Naive thymus-derived CD4-positive, alpha-beta T cell (primary cell): ENCODE measurements at regions not wholly inside any gene's neighbourhood (a gene's known extent, or its start where the extent isn't known, plus 50 kb on each side); places are given as distances from the start of the nearest gene placed in this dataset.

Experiments
- ATAC-seq: fragments of 150-1000 bp; cut with Tn5 transposase; 2 replicates; pipeline ENCODE4 v1.10.0; 2021; ENCODE audit warnings: mild to moderate bottlenecking, moderate library complexity
- CTCF ChIA-PET: fragments of 350-600 bp; sonication (Branson Sonifier 250); formaldehyde crosslinking; loops from one replicate; lab custom pipeline; 2021; ENCODE audit warnings: antibody characterized with exemption; lab: Charles Lee
- POLR2A ChIA-PET: fragments of 350-600 bp; sonication (Branson Sonifier 250); formaldehyde crosslinking; loops from one replicate; lab custom pipeline; 2021; ENCODE audit warnings: antibody characterized with exemption, inconsistent platforms; lab: Charles Lee
- DNase-seq, 9 donors: peaks; one replicate each; pipeline versions ENCODE4 v3.0.0 to v3.0.0-alpha.2; 2020 to 2022; ENCODE audit warnings: mixed read lengths in 1 of 9
- H3K27ac ChIP-seq: one replicate; pipeline ENCODE4 v1.7.0; 2013; ENCODE audit warnings: mild to moderate bottlenecking, low read depth, low read length, moderate library complexity
- H3K27me3 ChIP-seq, 2 donors: one replicate each; pipeline ENCODE4 v1.7.0; 2013; ENCODE audit warnings: low read length in 2 of 2, mild to moderate bottlenecking in 2 of 2, moderate library complexity in 2 of 2; ENCODE audit not compliant: control insufficient read depth in 2 of 2, insufficient read depth in 2 of 2
- H3K36me3 ChIP-seq, 3 experiments: 1 replicate in 2 of 3; 2 replicates in 1 of 3; pipeline ENCODE4 v1.7.0; 2013; ENCODE audit warnings: low read length in 3 of 3, mild to moderate bottlenecking in 3 of 3, moderate library complexity in 1 of 3; ENCODE audit not compliant: insufficient read depth in 3 of 3, control insufficient read depth in 2 of 3
- H3K4me1 ChIP-seq, 2 donors: one replicate each; pipeline ENCODE4 v1.7.0; 2013; ENCODE audit warnings: low read length in 2 of 2, mild to moderate bottlenecking in 2 of 2, moderate library complexity in 1 of 2; ENCODE audit not compliant: control insufficient read depth in 2 of 2, insufficient read depth in 2 of 2
- H3K4me3 ChIP-seq: 2 replicates; pipeline ENCODE4 v1.7.0; 2013; ENCODE audit warnings: mild to moderate bottlenecking, low read length
- H3K9me3 ChIP-seq, 3 experiments: 1 replicate in 2 of 3; 2 replicates in 1 of 3; pipeline ENCODE4 v1.7.0; 2013; ENCODE audit warnings: low read length in 3 of 3; ENCODE audit not compliant: control insufficient read depth in 2 of 3
- H3K27ac Mint-ChIP-seq, 9 donors: one replicate each; pipeline ENCODE4 v1.8.0; 2020 to 2022; ENCODE audit warnings: mixed read lengths in 9 of 9, mild to moderate bottlenecking in 8 of 9, moderate library complexity in 5 of 9, inconsistent platforms in 2 of 9
- H3K27me3 Mint-ChIP-seq, 5 donors: one replicate each; pipeline ENCODE4 v1.8.0; 2021 to 2022; ENCODE audit warnings: mixed read lengths in 5 of 5, mild to moderate bottlenecking in 1 of 5
- H3K36me3 Mint-ChIP-seq, 5 donors: one replicate each; pipeline ENCODE4 v1.8.0; 2020 to 2022; ENCODE audit warnings: mixed read lengths in 5 of 5, mild to moderate bottlenecking in 3 of 5, inconsistent platforms in 1 of 5
- H3K4me1 Mint-ChIP-seq, 7 donors: one replicate each; pipeline ENCODE4 v1.8.0; 2020 to 2022; ENCODE audit warnings: mixed read lengths in 7 of 7, mild to moderate bottlenecking in 3 of 7, inconsistent platforms in 1 of 7
- H3K4me3 Mint-ChIP-seq, 10 donors: one replicate each; pipeline ENCODE4 v1.8.0; 2020 to 2022; ENCODE audit warnings: mild to moderate bottlenecking in 10 of 10, mixed read lengths in 10 of 10, moderate library complexity in 6 of 10, inconsistent platforms in 2 of 10
- H3K9me3 Mint-ChIP-seq, 11 donors: one replicate each; pipeline ENCODE4 v1.8.0; 2020 to 2022; ENCODE audit warnings: mixed read lengths in 11 of 11, mild to moderate bottlenecking in 4 of 11, inconsistent platforms in 1 of 11, moderate library complexity in 1 of 11
- intact Hi-C, 2 donors: fragments of 100-400 bp; cut with micrococcal nuclease; formaldehyde crosslinking; loops; one replicate each; pipeline ENCODE4 v1.15.1; 2023

GRCh38 chr6:80720824-80721223 lies 614.4 kb downstream of the BCKDHB start:
- H3K4me1 ChIP-seq: no peaks in the 10 kb centered on the region
- H3K9me3 ChIP-seq: no peaks in the 10 kb centered on the region
- Mint-ChIP-seq H3K36me3 (no peaks in the 10 kb centered on the region), H3K27me3 (no peaks in the 10 kb centered on the region), H3K4me3 (no peak overlapping the region), H3K9me3 (peaks cover 0 to 4% (median 0%) of the 10 kb centered on the region in 11 donors), H3K4me1 (peaks cover 0 to 2% (median 0%) of the 10 kb centered on the region in 7 donors), H3K27ac (no peak overlapping the region)
- ATAC-seq: no peak
- no peak for DNase-seq
- H3K36me3 ChIP-seq: no peaks in the 10 kb centered on the region
- H3K4me3 ChIP-seq: no peak overlapping the region
- intact Hi-C loops: no loop called here
- POLR2A ChIA-PET: no interaction called here
- CTCF ChIA-PET: no interaction called here
- no peaks in the 10 kb centered on the region for H3K27me3 ChIP-seq
- H3K27ac ChIP-seq: no peak overlapping the region

- H3K4me3 Mint-ChIP-seq: no peak overlapping the region
- CTCF ChIA-PET: no interaction called here
These were observed 608.0 kb downstream of the BCKDHB start for GRCh38 chr6:80714513-80714912.

DNA sequence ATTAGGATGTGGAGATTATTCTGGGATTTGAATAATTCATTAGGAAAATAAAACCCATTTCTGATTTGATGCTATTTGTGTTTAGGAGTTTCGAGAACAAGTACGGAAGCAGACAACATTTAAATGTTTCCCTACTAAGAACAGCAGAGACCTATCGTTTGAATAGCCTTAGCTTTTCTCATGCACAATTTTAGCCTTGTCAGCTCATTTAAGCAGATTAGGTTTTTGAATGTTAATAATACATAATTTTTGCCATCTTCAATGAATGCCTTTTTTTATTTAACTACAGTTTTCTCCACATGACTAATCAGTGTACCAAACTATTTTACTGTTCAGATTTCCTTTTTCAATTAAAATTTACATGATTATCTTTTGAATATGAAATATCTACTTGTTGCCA lies 592.0 kb downstream of the BCKDHB start:
- no peaks in the 10 kb centered on the region for H3K4me1 Mint-ChIP-seq
- Histone ChIP-seq H3K4me1 (no peaks in the 10 kb centered on the region), H3K27me3 (no peaks in the 10 kb centered on the region), H3K4me3 (no peak overlapping the region), H3K27ac (no peak overlapping the region), H3K36me3 (no peaks in the 10 kb centered on the region), H3K9me3 (no peaks in the 10 kb centered on the region)
- peaks cover 0 to 26% (median 8%) of the 10 kb centered on the region in 11 donors for H3K9me3 Mint-ChIP-seq
- DNase-seq: no peak
- H3K4me3 Mint-ChIP-seq: no peak overlapping the region
- no peaks in the 10 kb centered on the region for H3K27me3 Mint-ChIP-seq
- H3K36me3 Mint-ChIP-seq: peaks cover 0 to 4% (median 0%) of the 10 kb centered on the region in 5 donors
- no peak for ATAC-seq
- POLR2A ChIA-PET: no interaction called here
- intact Hi-C loops: no loop called here
- no peak overlapping the region for H3K27ac Mint-ChIP-seq
- CTCF ChIA-PET: no interaction called here

More at GRCh38 chr6:80714513-80714912, 608.0 kb downstream of the BCKDHB start:
- no peaks in the 10 kb centered on the region for H3K36me3 ChIP-seq
- Mint-ChIP-seq H3K36me3 (no peaks in the 10 kb centered on the region), H3K9me3 (peaks cover 0 to 7% (median 0%) of the 10 kb centered on the region in 11 donors), H3K4me1 (peaks cover 0 to 2% (median 0%) of the 10 kb centered on the region in 7 donors), H3K27ac (no peak overlapping the region), H3K27me3 (no peaks in the 10 kb centered on the region)
- DNase-seq (no peak), ATAC-seq (no peak)
- intact Hi-C loops: no loop called here
- H3K4me1 ChIP-seq: no peaks in the 10 kb centered on the region
- no peaks in the 10 kb centered on the region for H3K9me3 ChIP-seq
- no peaks in the 10 kb centered on the region for H3K27me3 ChIP-seq
- POLR2A ChIA-PET: no interaction called here
- H3K27ac ChIP-seq: no peak overlapping the region
- H3K4me3 ChIP-seq: no peak overlapping the region

DNA sequence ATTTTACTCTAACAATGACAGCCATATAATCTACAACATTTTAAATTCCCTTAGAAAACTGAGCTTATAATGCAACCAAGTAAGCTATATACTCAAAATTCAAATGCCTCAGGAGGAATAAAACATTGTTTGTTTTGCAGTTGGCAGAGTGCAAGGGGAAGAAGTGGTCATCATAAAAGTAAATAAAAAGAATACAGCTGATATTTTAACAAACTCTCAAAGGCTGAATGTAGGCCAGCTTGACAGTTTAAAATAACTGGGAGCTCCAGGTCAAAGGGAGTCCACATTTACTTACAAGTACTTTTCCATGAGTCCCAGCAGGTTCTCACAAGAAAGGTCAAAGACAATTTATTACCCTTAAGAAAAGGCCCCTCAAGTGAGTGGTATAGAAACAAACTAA lies 589.8 kb downstream of the BCKDHB start:
- no peak overlapping the region for H3K4me3 Mint-ChIP-seq
- no peak overlapping the region for H3K27ac Mint-ChIP-seq
- no peaks in the 10 kb centered on the region for H3K4me1 Mint-ChIP-seq
- H3K36me3 ChIP-seq: no peaks in the 10 kb centered on the region
- no peaks in the 10 kb centered on the region for H3K4me1 ChIP-seq
- peaks cover 0 to 20% (median 6%) of the 10 kb centered on the region in 11 donors for H3K9me3 Mint-ChIP-seq
- POLR2A ChIA-PET: interaction anchor here (0.7 kb wide), 1 partner anchor 158 kb away, joined by 3 read pairs; no protein-coding TSS in a partner anchor
- H3K27me3 ChIP-seq: no peaks in the 10 kb centered on the region
- CTCF ChIA-PET: no interaction called here
- no peak for ATAC-seq
- H3K4me3 ChIP-seq: no peak overlapping the region
- H3K9me3 ChIP-seq: no peaks in the 10 kb centered on the region
- intact Hi-C loops: no loop called here
- no peak overlapping the region for H3K27ac ChIP-seq
- H3K36me3 Mint-ChIP-seq: no peaks in the 10 kb centered on the region
- DNase-seq: no peak
- no peaks in the 10 kb centered on the region for H3K27me3 Mint-ChIP-seq

GRCh38 chr6:80690551-80691131 lies 584.2 kb downstream of the BCKDHB start:
- Histone ChIP-seq H3K36me3 (no peaks in the 10 kb centered on the region), H3K4me1 (no peaks in the 10 kb centered on the region), H3K27me3 (no peaks in the 10 kb centered on the region), H3K27ac (no peak overlapping the region), H3K9me3 (no peaks in the 10 kb centered on the region), H3K4me3 (no peak overlapping the region)
- DNase-seq: no peak
- H3K9me3 Mint-ChIP-seq: peaks cover 0 to 30% (median 6%) of the 10 kb centered on the region in 11 donors
- ATAC-seq: no peak
- H3K27me3 Mint-ChIP-seq: no peaks in the 10 kb centered on the region
- CTCF ChIA-PET: no interaction called here
- intact Hi-C loops: no loop called here
- H3K36me3 Mint-ChIP-seq: no peaks in the 10 kb centered on the region
- no peak overlapping the region for H3K27ac Mint-ChIP-seq
- no peak overlapping the region for H3K4me3 Mint-ChIP-seq
- peaks cover 0 to 2% (median 0%) of the 10 kb centered on the region in 7 donors for H3K4me1 Mint-ChIP-seq
- POLR2A ChIA-PET: no interaction called here

GRCh38 chr6:80689716-80690395 lies 583.4 kb downstream of the BCKDHB start:
- Mint-ChIP-seq H3K9me3 (peaks cover 0 to 31% (median 6%) of the 10 kb centered on the region in 11 donors), H3K27me3 (no peaks in the 10 kb centered on the region), H3K4me1 (peaks cover 0 to 2% (median 0%) of the 10 kb centered on the region in 7 donors), H3K27ac (no peak overlapping the region), H3K36me3 (no peaks in the 10 kb centered on the region), H3K4me3 (no peak overlapping the region)
- intact Hi-C loops: no loop called here
- no peaks in the 10 kb centered on the region for H3K27me3 ChIP-seq
- H3K9me3 ChIP-seq: no peaks in the 10 kb centered on the region
- no peak overlapping the region for H3K4me3 ChIP-seq
- ATAC-seq: no peak
- H3K4me1 ChIP-seq: no peaks in the 10 kb centered on the region
- DNase-seq: no peak
- no peak overlapping the region for H3K27ac ChIP-seq
- H3K36me3 ChIP-seq: no peaks in the 10 kb centered on the region
- CTCF ChIA-PET: no interaction called here
- POLR2A ChIA-PET: no interaction called here

GRCh38 chr6:80679992-80680391 lies 573.5 kb downstream of the BCKDHB start:
- Mint-ChIP-seq H3K9me3 (peaks cover 0 to 15% (median 3%) of the 10 kb centered on the region in 11 donors), H3K4me3 (no peak overlapping the region), H3K27ac (no peak overlapping the region), H3K27me3 (peaks cover 0 to 2% (median 0%) of the 10 kb centered on the region in 5 donors), H3K4me1 (no peaks in the 10 kb centered on the region), H3K36me3 (peaks cover 0 to 9% (median 0%) of the 10 kb centered on the region in 5 donors)
- H3K27me3 ChIP-seq: no peaks in the 10 kb centered on the region
- ATAC-seq (no peak), DNase-seq (no peak)
- no peaks in the 10 kb centered on the region for H3K9me3 ChIP-seq
- ChIA-PET POLR2A (no interaction called here), CTCF (no interaction called here)
- no peak overlapping the region for H3K4me3 ChIP-seq
- H3K27ac ChIP-seq: no peak overlapping the region
- intact Hi-C loops: no loop called here
- no peaks in the 10 kb centered on the region for H3K4me1 ChIP-seq
- H3K36me3 ChIP-seq: no peaks in the 10 kb centered on the region
